SH-SY5Y (cell line): ENCODE measurements at regions not wholly inside any gene's neighbourhood (a gene's known extent, or its start where the extent isn't known, plus 50 kb on each side); places are given as distances from the start of the nearest gene placed in this dataset.

Experiments
- GATA2 ChIP-seq: IDR thresholded peaks from 2 replicates; pipeline ENCODE4 v1.6.1; 2011; ENCODE audit warnings: mild to moderate bottlenecking, low read depth, low read length
- GATA3 ChIP-seq: IDR thresholded peaks from 2 replicates; pipeline ENCODE4 v1.6.1; 2011; ENCODE audit warnings: low read depth, mild to moderate bottlenecking, low read length, moderate library complexity

DNA sequence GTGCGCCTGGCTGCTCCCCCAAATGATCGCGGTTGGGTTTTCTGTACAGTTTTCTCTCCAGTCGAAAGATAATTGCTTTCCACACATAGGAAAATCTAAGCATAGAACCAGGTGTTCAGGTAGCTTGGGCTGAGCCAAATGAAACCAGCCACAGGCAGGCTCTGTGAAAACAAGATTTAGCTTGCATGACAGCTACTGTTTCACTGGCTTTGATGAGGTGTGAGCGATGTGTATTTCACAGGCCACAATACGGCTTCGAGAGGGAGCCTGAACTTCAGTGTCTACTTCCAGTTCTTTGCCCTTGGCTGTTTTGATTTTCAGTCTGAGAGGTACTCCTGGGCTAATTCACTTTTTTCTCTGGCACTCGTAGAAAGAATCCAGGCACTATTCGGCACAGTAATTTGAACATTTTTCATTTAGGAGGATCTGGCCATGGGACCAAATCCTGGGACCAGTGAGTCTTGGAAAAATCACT, 110.5 kb downstream of the JCAD start:
- TF ChIP-seq GATA2 = no peak
- no peak for TF ChIP-seq GATA3
